ENCODE measurements at regions not wholly inside any gene's neighbourhood (a gene's known extent, or its start where the extent isn't known, plus 50 kb on each side); places are given as distances from the start of the nearest gene placed in this dataset.

GRCh38 chr12:75571656-75572205, 60.3 kb upstream of the KRR1 start:
- Histone ChIP-seq H3K79me2 (ENCODE audit: low read depth) (no peaks in the 10 kb centered on the region), H3F3A (ENCODE audit: low read depth) (no peaks in the 10 kb centered on the region), H2AFZ (replicated peaks) (no peak overlapping the region), H3K27ac (no peak overlapping the region), H3K36me3 (no peaks in the 10 kb centered on the region), H3K9me3 (ENCODE audit: low read depth) (no peaks in the 10 kb centered on the region), H3K4me2 (no peak overlapping the region), H3K9ac (no peak overlapping the region), H3K27me3 (no peaks in the 10 kb centered on the region), H4K20me1 (ENCODE audit: low read depth) (no peaks in the 10 kb centered on the region), H3K4me3 (no peak overlapping the region), H3K4me1 (no peaks in the 10 kb centered on the region)
- TF ChIP-seq EZH2 (IDR thresholded peaks at IDR 0.05), result no peak
- no peak for TF ChIP-seq CTCF (IDR thresholded peaks at IDR 0.05)
- TF ChIP-seq EZH2phosphoT487 (IDR thresholded peaks at IDR 0.05), result no peak
- no peak for DNase-seq (ENCODE audit: low spot score)
- H3K4me1 Mint-ChIP-seq, result peaks cover 3% of the 10 kb centered on the region
- H3K9me3 Mint-ChIP-seq, result peaks cover 7% of the 10 kb centered on the region
- peaks cover 3% of the 10 kb centered on the region for H3K27me3 Mint-ChIP-seq (ENCODE audit: insufficient read depth, low read depth)
- H3K4me3 Mint-ChIP-seq, result no peak overlapping the region
- no peaks in the 10 kb centered on the region for H3K36me3 Mint-ChIP-seq
- no peak overlapping the region for H3K27ac Mint-ChIP-seq

- no peaks in the 10 kb centered on the region for H3K4me1 ChIP-seq
- no peaks in the 10 kb centered on the region for H3K9me3 ChIP-seq (ENCODE audit: low read depth)
- H3K36me3 ChIP-seq, result no peaks in the 10 kb centered on the region
- no peak overlapping the region for H3K9ac ChIP-seq
- Mint-ChIP-seq H3K4me1 (peaks cover 3% of the 10 kb centered on the region), H3K4me3 (no peak overlapping the region), H3K27me3 (ENCODE audit: insufficient read depth, low read depth) (peaks cover 3% of the 10 kb centered on the region), H3K27ac (no peak overlapping the region), H3K9me3 (peaks cover 7% of the 10 kb centered on the region), H3K36me3 (no peaks in the 10 kb centered on the region)
- TF ChIP-seq CTCF (IDR thresholded peaks at IDR 0.05), result no peak
- no peak for TF ChIP-seq EZH2 (IDR thresholded peaks at IDR 0.05)
- TF ChIP-seq EZH2phosphoT487 (IDR thresholded peaks at IDR 0.05), result no peak
- H3K4me2 ChIP-seq, result no peak overlapping the region
- H2AFZ ChIP-seq (replicated peaks), result no peak overlapping the region
- H3K4me3 ChIP-seq, result no peak overlapping the region
- no peaks in the 10 kb centered on the region for H3K27me3 ChIP-seq
- no peaks in the 10 kb centered on the region for H3K79me2 ChIP-seq (ENCODE audit: low read depth)
- no peaks in the 10 kb centered on the region for H4K20me1 ChIP-seq (ENCODE audit: low read depth)
- no peaks in the 10 kb centered on the region for H3F3A ChIP-seq (ENCODE audit: low read depth)
- H3K27ac ChIP-seq, result no peak overlapping the region
- no peak for DNase-seq (ENCODE audit: low spot score)
These were observed 59.8 kb upstream of the KRR1 start for GRCh38 chr12:75571204-75571603.

GRCh38 chr12:75568801-75569200, 57.4 kb upstream of the KRR1 start:
- no peak overlapping the region for H3K9ac ChIP-seq
- Mint-ChIP-seq H3K4me1 (peaks cover 3% of the 10 kb centered on the region), H3K4me3 (no peak overlapping the region), H3K9me3 (peaks cover 20% of the 10 kb centered on the region), H3K27me3 (ENCODE audit: insufficient read depth, low read depth) (peaks cover 2% of the 10 kb centered on the region), H3K36me3 (peaks cover 2% of the 10 kb centered on the region), H3K27ac (no peak overlapping the region)
- TF ChIP-seq EZH2 (IDR thresholded peaks at IDR 0.05) (no peak), CTCF (IDR thresholded peaks at IDR 0.05) (no peak), EZH2phosphoT487 (IDR thresholded peaks at IDR 0.05) (no peak)
- no peak overlapping the region for H3K27ac ChIP-seq
- H3K4me2 ChIP-seq, result no peak overlapping the region
- H3K4me3 ChIP-seq, result no peak overlapping the region
- peaks cover 9% of the 10 kb centered on the region for H3K9me3 ChIP-seq (ENCODE audit: low read depth)
- H3K27me3 ChIP-seq, result no peaks in the 10 kb centered on the region
- no peaks in the 10 kb centered on the region for H3K79me2 ChIP-seq (ENCODE audit: low read depth)
- H2AFZ ChIP-seq (replicated peaks), result no peak overlapping the region
- no peaks in the 10 kb centered on the region for H4K20me1 ChIP-seq (ENCODE audit: low read depth)
- no peaks in the 10 kb centered on the region for H3K36me3 ChIP-seq
- H3F3A ChIP-seq (ENCODE audit: low read depth), result no peaks in the 10 kb centered on the region
- no peak for DNase-seq (ENCODE audit: low spot score)
- H3K4me1 ChIP-seq, result no peaks in the 10 kb centered on the region
